ENCODE measurements at regions not wholly inside any gene's neighbourhood (a gene's known extent, or its start where the extent isn't known, plus 50 kb on each side); places are given as distances from the start of the nearest gene placed in this dataset.

GRCh38 chr6:87908978-87909811 lies 138.4 kb upstream of the SPACA1 start:
- TF ChIP-seq EZH2 (IDR thresholded peaks at IDR 0.05; ENCODE audit: low read length, missing control alignments), result no peak
- no peak for TF ChIP-seq CTCF (conservative IDR thresholded peaks at IDR 0.05 in 1 of 2, IDR thresholded peaks at IDR 0.05 in 1 of 2; ENCODE audit: low read depth in 1 of 2, low read length in 2 of 2)
